HS-5 (cell line): ENCODE measurements at regions not wholly inside any gene's neighbourhood (a gene's known extent, or its start where the extent isn't known, plus 50 kb on each side); places are given as distances from the start of the nearest gene placed in this dataset.
"Not testable (repeated sequence)": the region's sequence is repeated elsewhere in the genome, so short reads cannot be mapped to it uniquely, and the experiment has no call there.

ENCODE experiments used
- DNase-seq: peaks from one replicate; pipeline ENCODE4 v3.0.0-alpha.2; 2012; ENCODE audit warnings: low read depth

DNA sequence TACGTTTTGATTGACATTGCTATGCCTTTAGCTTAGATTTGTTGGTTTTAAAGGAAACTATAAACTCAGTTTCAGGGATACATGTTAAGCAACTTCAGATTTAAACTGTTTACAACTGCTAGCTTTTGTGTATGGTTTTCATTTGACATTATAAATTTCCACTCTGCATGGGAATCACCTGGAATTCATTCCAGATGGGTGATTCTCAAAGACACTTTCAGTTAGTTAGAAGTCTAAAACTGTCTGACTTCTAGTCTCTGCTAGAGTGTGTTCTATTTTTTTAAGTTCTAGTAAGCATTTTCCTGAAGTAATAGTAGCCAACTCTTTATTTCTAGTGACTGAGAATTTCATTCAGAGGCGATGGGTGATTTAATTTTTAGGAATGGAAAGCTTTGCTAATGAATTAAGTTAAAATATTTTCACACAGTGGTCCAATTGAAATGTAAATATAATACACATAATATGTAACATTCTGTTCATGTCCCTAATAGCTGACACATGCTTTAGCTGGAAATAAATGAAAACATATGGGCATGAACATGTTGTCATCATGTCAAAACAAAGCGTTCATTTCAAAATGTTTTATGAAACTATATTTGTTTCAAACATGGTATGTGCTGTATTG lies 58.3 kb upstream of the CSNK1A1L start:
- DNase-seq, result no peak

DNA sequence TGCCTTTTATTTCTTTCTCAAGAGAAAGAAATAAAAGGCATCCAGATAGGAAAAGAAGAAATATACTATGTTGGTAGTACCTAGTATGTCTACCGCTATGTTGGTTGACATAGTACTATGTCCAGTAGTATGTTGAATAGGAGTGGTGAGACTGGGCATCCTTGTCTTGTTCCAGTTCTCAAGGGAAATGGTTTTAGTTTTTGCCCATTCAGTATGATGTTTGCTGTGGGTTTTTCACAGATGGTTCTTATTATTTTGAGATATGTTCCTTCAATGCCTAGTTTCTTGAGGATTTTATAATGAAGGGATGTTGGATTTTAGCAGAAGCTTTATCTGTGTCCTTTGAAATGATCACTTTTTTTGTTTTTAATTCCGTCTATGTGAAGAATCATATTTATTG lies 53.0 kb upstream of the CSNK1A1L start:
- DNase-seq, result no peak

DNA sequence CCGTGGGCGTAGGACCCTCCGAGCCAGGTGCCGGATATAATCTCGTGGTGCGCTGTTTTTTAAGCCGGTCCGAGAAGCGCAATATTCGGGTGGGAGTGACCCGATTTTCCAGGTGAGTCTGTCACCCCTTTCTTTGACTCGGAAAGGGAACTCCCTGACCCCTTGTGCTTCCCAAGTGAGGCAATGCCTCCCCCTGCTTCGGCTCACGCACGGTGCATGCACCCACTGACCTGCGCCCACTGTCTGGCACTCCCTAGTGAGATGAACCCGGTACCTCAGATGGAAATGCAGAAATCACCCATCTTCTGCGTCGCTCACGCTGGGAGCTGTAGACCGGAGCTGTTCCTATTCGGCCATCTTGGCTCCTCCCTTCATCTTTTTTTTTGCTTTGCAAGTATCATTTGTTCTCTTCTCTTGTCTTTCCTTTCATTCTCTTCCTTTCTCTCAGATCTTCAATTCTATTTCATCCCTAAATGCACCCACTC lies 50.2 kb upstream of the CSNK1A1L start:
- DNase-seq, result not testable (repeated sequence)
